SJSA1 (cell line): ENCODE measurements at regions not wholly inside any gene's neighbourhood (a gene's known extent, or its start where the extent isn't known, plus 50 kb on each side); places are given as distances from the start of the nearest gene placed in this dataset.
"Not testable (repeated sequence)": the region's sequence is repeated elsewhere in the genome, so short reads cannot be mapped to it uniquely, and the experiment has no call there.

Experiments used
- DNase-seq, 2 experiments: peaks; one replicate each; pipeline ENCODE4 v3.0.0-alpha.2; 2015 to 2020; ENCODE audit warnings: low spot score in 2 of 2, low read depth in 1 of 2
- H3K27ac ChIP-seq: fragments of 250-450 bp; sonication (Bioruptor Pico); 2 replicates; pipeline ENCODE4 v1.5.1; 2020; ENCODE audit warnings: mild to moderate bottlenecking, moderate library complexity
- H3K27me3 ChIP-seq: fragments of 250-450 bp; sonication (Bioruptor Pico); replicated peaks from 2 replicates; pipeline ENCODE4 v1.5.1; 2020; ENCODE audit warnings: mild to moderate bottlenecking, moderate library complexity
- H3K36me3 ChIP-seq: fragments of 250-450 bp; sonication (Bioruptor Pico); 2 replicates; pipeline ENCODE4 v1.5.1; 2020; ENCODE audit warnings: mild to moderate bottlenecking
- H3K4me1 ChIP-seq: fragments of 250-450 bp; sonication (Bioruptor Pico); replicated peaks from 2 replicates; pipeline ENCODE4 v1.6.1; 2021; ENCODE audit warnings: mild to moderate bottlenecking
- H3K4me3 ChIP-seq: fragments of 250-450 bp; sonication (Bioruptor Pico); 2 replicates; pipeline ENCODE4 v1.5.1; 2020; ENCODE audit warnings: mild to moderate bottlenecking
- H3K9me3 ChIP-seq: fragments of 250-450 bp; sonication (Bioruptor Pico); replicated peaks from 2 replicates; pipeline ENCODE4 v1.5.1; 2020; ENCODE audit warnings: mild to moderate bottlenecking

- Histone ChIP-seq H3K9me3 (peaks cover 4% of the 10 kb centered on the region; the same call in 1 of the 2 replicates), H3K4me3 (no peak overlapping the region), H3K36me3 (peaks cover 14% of the 10 kb centered on the region; the same call in 1 of the 2 replicates), H3K4me1 (no peaks in the 10 kb centered on the region; the same call in 1 of the 2 replicates), H3K27ac (no peak overlapping the region), H3K27me3 (no peaks in the 10 kb centered on the region)
- no peak for DNase-seq
These were observed 98.1 kb downstream of the CCDC71L start for GRCh38 chr7:106562711-106563366.

DNA sequence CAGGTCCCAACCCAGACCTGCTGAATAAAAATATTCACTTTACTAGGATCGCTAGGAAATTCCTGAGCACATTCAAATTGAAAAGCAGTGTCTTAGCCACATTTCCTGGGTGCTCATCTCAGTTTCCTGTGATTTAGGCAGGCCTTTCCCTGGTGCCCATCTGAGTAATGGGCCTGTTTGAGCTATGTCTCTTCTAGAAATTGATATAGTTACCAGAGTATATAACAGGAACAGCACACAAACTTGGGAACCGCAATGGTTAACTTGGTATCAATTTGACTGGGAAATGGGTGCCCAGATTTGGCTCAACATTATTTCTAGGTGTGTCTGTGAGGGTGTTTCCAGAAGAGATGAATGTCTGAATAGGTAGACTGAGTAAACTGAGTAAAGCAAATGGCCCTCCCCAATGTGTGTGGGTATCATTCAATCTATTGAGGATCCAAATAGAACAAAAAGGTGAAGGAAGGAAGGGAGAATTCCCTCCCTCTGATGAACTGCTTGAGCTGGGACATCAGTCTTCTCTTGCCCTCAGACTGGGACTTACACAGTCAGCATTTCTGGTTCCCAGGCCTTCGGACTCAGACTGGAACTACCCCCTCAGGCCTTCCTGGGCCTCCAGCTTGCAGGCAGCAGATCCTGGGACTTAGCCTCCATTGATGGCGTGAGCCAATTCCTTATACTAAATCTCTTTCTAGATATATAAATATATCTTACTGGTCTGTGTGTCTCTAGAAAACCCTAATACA is 99.1 kb downstream of the CCDC71L start:
- Histone ChIP-seq H3K27me3 (no peaks in the 10 kb centered on the region), H3K4me3 (no peak overlapping the region), H3K36me3 (peaks cover 16% of the 10 kb centered on the region; the same call in 1 of the 2 replicates), H3K9me3 (peaks cover 4% of the 10 kb centered on the region; the same call in 1 of the 2 replicates), H3K4me1 (no peaks in the 10 kb centered on the region; the same call in 1 of the 2 replicates), H3K27ac (no peak overlapping the region)
- no peak for DNase-seq

DNA sequence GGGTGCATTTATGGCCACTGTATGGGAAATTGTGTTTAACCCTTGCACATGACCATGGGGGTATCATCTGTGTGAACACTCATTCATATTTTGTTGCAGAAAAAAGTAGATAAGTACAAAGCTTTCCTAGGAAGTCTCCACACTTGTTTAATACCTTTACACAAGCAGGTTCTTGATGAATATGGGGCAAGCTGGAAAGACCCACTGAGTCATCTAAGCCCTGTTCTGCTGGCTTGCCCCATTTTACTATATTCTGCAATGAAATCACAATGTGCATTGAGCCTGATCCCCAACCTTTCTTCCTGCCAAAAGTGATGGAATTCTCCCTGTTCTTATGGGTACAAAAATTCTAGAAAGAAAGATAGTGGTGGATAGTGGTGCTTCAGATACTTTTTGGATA is 99.8 kb downstream of the CCDC71L start:
- no peak overlapping the region for H3K27ac ChIP-seq
- no peak for DNase-seq
- H3K27me3 ChIP-seq = no peaks in the 10 kb centered on the region
- peaks cover 16% of the 10 kb centered on the region; the same call in 1 of the 2 replicates for H3K36me3 ChIP-seq
- H3K4me3 ChIP-seq = no peak overlapping the region
- H3K9me3 ChIP-seq = peaks cover 4% of the 10 kb centered on the region; the same call in 1 of the 2 replicates
- no peaks in the 10 kb centered on the region; the same call in 1 of the 2 replicates for H3K4me1 ChIP-seq

GRCh38 chr7:106560482-106560881 is 100.5 kb downstream of the CCDC71L start:
- H3K36me3 ChIP-seq = peaks cover 16% of the 10 kb centered on the region; the same call in 1 of the 2 replicates
- H3K27me3 ChIP-seq = no peaks in the 10 kb centered on the region
- H3K4me1 ChIP-seq = no peaks in the 10 kb centered on the region
- H3K27ac ChIP-seq = no peak overlapping the region
- H3K9me3 ChIP-seq = peaks cover 4% of the 10 kb centered on the region; the same call in 1 of the 2 replicates
- no peak for DNase-seq
- H3K4me3 ChIP-seq = no peak overlapping the region

DNA sequence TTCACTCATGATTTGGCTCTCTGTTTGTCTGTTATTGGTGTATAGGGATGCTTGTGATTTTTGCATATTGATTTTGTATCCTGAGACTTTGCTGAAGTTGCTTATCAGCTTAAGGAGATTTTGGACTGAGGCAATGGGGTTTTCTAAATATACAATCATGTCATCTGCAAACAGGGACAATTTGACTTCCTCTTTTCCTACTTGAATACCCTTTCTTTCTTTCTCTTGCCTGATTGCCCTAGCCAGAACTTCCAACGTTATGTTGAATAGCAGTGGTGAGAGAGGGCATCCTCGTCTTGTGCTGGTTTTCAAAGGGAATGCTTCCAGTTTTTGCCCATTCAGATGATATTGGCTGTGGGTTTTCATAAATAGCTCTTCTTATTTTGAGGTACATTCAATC is 104.7 kb downstream of the CCDC71L start:
- Histone ChIP-seq H3K36me3 (peaks cover 16% of the 10 kb centered on the region; the same call in 1 of the 2 replicates), H3K4me1 (peaks cover 26% of the 10 kb centered on the region)
- not testable (repeated sequence) for H3K4me3 ChIP-seq, H3K27ac ChIP-seq, DNase-seq, H3K9me3 ChIP-seq, H3K27me3 ChIP-seq

DNA sequence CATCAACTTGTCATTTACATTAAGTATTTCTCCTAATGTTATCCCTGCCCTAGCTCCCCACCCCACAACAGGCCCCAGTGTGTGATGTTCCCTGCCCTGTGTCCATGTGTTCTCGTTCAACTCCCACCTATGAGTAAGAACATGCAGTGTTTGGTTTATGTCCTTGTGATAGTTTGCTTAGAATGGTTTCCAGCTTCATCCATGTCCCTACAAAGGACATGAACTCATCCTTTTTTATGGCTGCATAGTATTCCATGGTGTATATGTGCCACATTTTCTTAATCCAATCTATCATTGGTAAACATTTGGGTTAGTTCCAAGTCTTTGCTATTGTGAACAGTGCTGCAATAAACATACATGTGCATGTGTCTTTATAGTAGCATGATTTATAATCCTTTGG is 106.3 kb downstream of the CCDC71L start:
- H3K27me3 ChIP-seq, DNase-seq, H3K27ac ChIP-seq, H3K9me3 ChIP-seq, H3K4me3 ChIP-seq, H3K36me3 ChIP-seq: not testable (repeated sequence)
- peaks cover 26% of the 10 kb centered on the region for H3K4me1 ChIP-seq

DNA sequence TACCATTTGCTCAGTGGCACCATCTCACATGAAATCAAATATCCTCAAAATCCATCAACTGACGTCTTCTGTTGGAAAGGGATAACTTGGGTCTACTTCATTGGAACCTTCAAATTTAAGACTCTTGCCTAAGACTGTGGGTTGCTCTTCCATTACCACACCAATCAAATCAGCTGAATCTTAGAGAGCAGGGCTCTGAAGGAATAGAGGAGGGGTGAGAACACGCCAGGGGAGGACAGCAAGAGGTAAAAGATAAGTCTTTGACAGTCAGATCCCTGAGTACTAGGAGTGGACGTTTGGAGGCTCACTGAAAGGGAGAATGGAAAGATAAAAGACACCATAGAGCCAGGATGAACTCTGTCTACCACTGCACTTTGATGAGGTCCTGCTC is 107.5 kb downstream of the CCDC71L start:
- H3K9me3 ChIP-seq = no peaks in the 10 kb centered on the region
- H3K36me3 ChIP-seq = 0 out of 2 replicates have a peak, but pooled peaks cover 2% of the 10 kb centered on the region
- H3K4me3 ChIP-seq = no peak overlapping the region
- H3K27me3 ChIP-seq = no peaks in the 10 kb centered on the region
- no peak for DNase-seq
- peaks cover 26% of the 10 kb centered on the region for H3K4me1 ChIP-seq
- peak overlapping the region; percentile 40 for H3K27ac ChIP-seq

DNA sequence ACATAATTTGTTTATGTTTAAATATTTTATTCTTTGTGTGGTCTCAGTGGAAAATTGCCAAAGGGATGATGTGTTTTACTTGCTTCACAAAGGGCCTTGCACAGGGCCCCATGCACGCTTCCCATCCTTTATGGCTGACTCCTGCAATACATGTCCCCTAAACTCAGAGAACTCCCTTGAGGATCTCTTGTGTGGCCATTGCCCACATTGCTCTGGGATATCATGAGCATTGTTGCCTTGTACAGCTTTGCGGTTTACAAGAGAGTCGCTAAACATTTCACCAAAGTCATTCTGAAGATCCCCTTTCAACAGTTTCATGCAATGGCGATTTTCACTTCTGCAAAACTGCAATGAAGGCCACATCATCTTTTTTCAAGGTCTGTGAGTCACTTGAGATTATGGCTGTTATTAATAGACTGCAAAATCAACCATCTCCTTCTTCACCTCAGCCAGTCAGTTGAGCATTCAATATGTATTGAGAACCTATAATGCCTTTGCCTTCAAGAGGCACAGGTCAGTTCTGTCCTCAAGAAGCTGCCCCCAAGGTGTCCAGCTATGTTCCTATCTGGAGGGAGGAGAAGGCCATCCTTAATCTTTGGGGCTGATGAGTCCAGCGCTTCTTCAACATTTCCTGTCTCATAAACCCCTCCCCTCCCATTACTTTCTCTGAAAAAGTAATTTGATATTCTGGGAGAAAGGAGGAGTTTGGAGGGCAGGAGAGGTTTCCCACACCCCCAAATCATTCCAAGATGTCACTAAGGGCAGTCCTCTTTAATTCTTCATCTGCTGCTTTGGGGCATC is 108.1 kb downstream of the CCDC71L start:
- Histone ChIP-seq H3K4me3 (no peak overlapping the region), H3K27ac (peak overlapping the region; percentile 69), H3K36me3 (0 out of 2 replicates have a peak, but pooled peaks cover 2% of the 10 kb centered on the region), H3K9me3 (no peaks in the 10 kb centered on the region), H3K4me1 (peaks cover 26% of the 10 kb centered on the region), H3K27me3 (no peaks in the 10 kb centered on the region)
- peak; percentile 83 to 84 for DNase-seq

- H3K4me3 ChIP-seq = no peak overlapping the region
- peaks cover 26% of the 10 kb centered on the region for H3K4me1 ChIP-seq
- no peaks in the 10 kb centered on the region for H3K36me3 ChIP-seq
- H3K27ac ChIP-seq = peak overlapping the region; percentile 69
- H3K9me3 ChIP-seq = no peaks in the 10 kb centered on the region
- H3K27me3 ChIP-seq = no peaks in the 10 kb centered on the region
- DNase-seq = no peak
These were observed 109.0 kb downstream of the CCDC71L start for GRCh38 chr7:106551936-106552335.

DNA sequence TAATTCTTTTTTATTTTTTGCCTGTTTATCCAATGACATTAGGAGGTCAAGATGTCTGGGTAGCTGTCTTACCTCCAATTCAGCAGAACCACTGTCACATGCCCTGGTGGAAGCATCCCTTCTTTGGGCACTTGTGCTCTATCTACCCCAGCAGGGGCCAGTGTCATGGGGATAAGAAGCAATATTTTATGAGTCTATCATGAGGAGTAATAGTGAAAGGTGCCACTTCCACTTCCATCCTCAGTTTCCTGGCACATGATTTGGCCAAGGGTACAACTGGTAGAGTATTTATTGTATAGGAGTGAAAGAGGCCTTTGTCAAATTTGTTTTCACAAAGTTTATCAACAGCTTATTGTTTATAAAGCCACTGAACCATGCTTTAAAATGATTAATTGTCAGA is 112.5 kb downstream of the CCDC71L start:
- DNase-seq = no peak
- H3K36me3 ChIP-seq = no peaks in the 10 kb centered on the region

DNA sequence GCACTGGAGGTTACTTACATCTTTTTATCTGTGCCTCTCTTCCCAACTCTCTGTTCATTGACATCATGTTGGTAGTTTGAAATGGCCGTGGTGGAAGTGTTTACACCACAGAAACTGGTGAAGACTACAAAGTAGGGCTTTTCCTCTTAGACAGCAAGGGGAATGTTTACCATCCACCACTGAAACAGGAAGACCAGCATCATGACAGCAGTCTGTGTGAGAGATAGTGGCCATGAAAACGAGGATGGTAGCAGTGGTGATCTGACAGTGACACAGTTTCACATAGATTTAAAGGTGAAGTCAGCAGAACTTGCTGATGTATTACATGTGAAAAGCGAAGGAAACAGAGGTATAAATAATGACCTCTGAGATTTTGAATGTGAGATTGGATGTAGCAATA is 115.7 kb downstream of the CCDC71L start:
- Histone ChIP-seq H3K4me3 (no peak overlapping the region), H3K27me3 (no peaks in the 10 kb centered on the region), H3K4me1 (peaks cover 17% of the 10 kb centered on the region), H3K9me3 (no peaks in the 10 kb centered on the region), H3K27ac (no peak overlapping the region), H3K36me3 (no peaks in the 10 kb centered on the region)
- no peak for DNase-seq

More for the DNA sequence above, 112.5 kb downstream of the CCDC71L start:
- Histone ChIP-seq H3K27ac (no peak overlapping the region), H3K4me1 (peaks cover 25% of the 10 kb centered on the region), H3K4me3 (no peak overlapping the region), H3K9me3 (no peaks in the 10 kb centered on the region), H3K27me3 (no peaks in the 10 kb centered on the region)

- H3K9me3 ChIP-seq = no peaks in the 10 kb centered on the region
- DNase-seq = no peak
- H3K27ac ChIP-seq = peak overlapping the region; percentile 44
- H3K27me3 ChIP-seq = no peaks in the 10 kb centered on the region
- H3K4me1 ChIP-seq = peaks cover 17% of the 10 kb centered on the region
- no peak overlapping the region for H3K4me3 ChIP-seq
- no peaks in the 10 kb centered on the region for H3K36me3 ChIP-seq
These were observed 117.7 kb downstream of the CCDC71L start for GRCh38 chr7:106543221-106543757.

DNA sequence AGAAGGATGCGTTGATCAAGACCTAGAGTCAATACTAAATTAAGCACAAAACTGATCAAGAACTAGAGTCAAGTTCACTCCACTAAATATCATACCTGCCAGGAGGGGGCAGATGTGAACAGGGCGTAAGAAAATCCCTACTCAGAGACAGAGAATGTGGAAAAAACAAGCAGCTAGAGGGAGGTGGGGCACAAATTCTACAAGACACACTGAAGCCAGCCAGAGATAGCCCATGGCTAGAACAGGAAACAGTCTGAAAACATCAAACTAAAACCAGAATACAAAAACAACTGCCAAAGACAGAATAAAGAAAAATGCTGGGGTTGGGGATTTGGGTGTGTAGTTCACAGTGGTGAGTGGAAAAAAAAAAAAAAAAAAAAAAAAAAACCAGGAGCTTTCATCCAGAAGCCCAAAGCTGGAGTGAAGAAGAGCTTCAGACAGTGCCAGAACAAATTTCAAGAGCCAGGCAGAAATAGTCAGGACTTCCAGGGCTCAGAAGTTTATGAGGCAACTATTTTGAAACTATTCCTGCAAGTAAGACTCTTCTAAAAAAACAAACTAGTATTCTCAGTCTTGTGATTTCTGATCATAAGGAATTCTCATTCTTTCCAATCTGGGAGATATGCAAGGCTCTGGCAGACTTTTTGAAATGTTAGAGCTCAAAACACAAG is 118.3 kb downstream of the CCDC71L start:
- Histone ChIP-seq H3K27me3 (no peaks in the 10 kb centered on the region), H3K36me3 (no peaks in the 10 kb centered on the region), H3K4me3 (no peak overlapping the region), H3K27ac (peak overlapping the region; percentile 44), H3K9me3 (no peaks in the 10 kb centered on the region), H3K4me1 (peaks cover 17% of the 10 kb centered on the region)
- peak; percentile 71 to 80 for DNase-seq
